ENCODE measurements at regions not wholly inside any gene's neighbourhood (a gene's known extent, or its start where the extent isn't known, plus 50 kb on each side); places are given as distances from the start of the nearest gene placed in this dataset.
A peak's percentile ranks its signal among the peaks of the same experiment; 100 is the strongest.
"Not testable (repeated sequence)": the region's sequence is repeated elsewhere in the genome, so short reads cannot be mapped to it uniquely, and the experiment has no call there.

- no peak for DNase-seq
These were observed 51.6 kb upstream of the MPP7 start for GRCh38 chr10:28354511-28354910.

- no peak for DNase-seq
These were observed 52.5 kb upstream of the MPP7 start for GRCh38 chr10:28355376-28355775.

- no peak for DNase-seq
These were observed 56.5 kb upstream of the MPP7 start for GRCh38 chr10:28359334-28359733.

- no peak for DNase-seq
These were observed 57.3 kb upstream of the MPP7 start for GRCh38 chr10:28360175-28360574.

- no peak for DNase-seq
These were observed 60.5 kb upstream of the MPP7 start for GRCh38 chr10:28363376-28363775.

- no peak for DNase-seq
These were observed 63.0 kb upstream of the MPP7 start for GRCh38 chr10:28365840-28366239.

GRCh38 chr10:28366994-28367393 lies 64.1 kb upstream of the MPP7 start:
- DNase-seq, result no peak

- no peak for DNase-seq
These were observed 64.5 kb upstream of the MPP7 start for GRCh38 chr10:28367413-28367812.

- DNase-seq, result peak; percentile 80
These were observed 65.1 kb upstream of the MPP7 start for GRCh38 chr10:28367929-28368484.

GRCh38 chr10:28370107-28370835 lies 67.4 kb upstream of the MPP7 start:
- DNase-seq, result no peak

- not testable (repeated sequence) for DNase-seq
These were observed 68.8 kb upstream of the MPP7 start for GRCh38 chr10:28371638-28372037.

- no peak for DNase-seq
These were observed 71.2 kb upstream of the MPP7 start for GRCh38 chr10:28374036-28374435.

GRCh38 chr10:28375399-28376354 lies 72.8 kb upstream of the MPP7 start:
- DNase-seq, result no peak

- DNase-seq, result no peak
These were observed 76.2 kb upstream of the MPP7 start for GRCh38 chr10:28378986-28379585.

GRCh38 chr10:28381466-28381865 lies 78.6 kb upstream of the MPP7 start:
- no peak for DNase-seq

GRCh38 chr10:28381903-28382347 lies 79.1 kb upstream of the MPP7 start:
- DNase-seq, result peak; percentile 88

- no peak for DNase-seq
These were observed 79.8 kb upstream of the MPP7 start for GRCh38 chr10:28382525-28383269.

GRCh38 chr10:28384557-28384956 lies 81.7 kb upstream of the MPP7 start:
- no peak for DNase-seq

GRCh38 chr10:28385748-28386502 lies 83.1 kb upstream of the MPP7 start:
- DNase-seq, result no peak

GRCh38 chr10:28386503-28386868 lies 83.6 kb upstream of the MPP7 start:
- no peak for DNase-seq

GRCh38 chr10:28387140-28387539 lies 84.3 kb upstream of the MPP7 start:
- no peak for DNase-seq

- no peak for DNase-seq
These were observed 88.4 kb upstream of the MPP7 start for GRCh38 chr10:28391283-28391682.

Measured in CD4-positive, alpha-beta T cell treated with Interleukin-10 for 1 hour (primary cell).